Stomach (tissue), 8 donors: ENCODE measurements at regions not wholly inside any gene's neighbourhood (a gene's known extent, or its start where the extent isn't known, plus 50 kb on each side); places are given as distances from the start of the nearest gene placed in this dataset.

Experiments
- DNase-seq, 2 donors: peaks; one replicate each; pipeline versions ENCODE4 v3.0.0 to v3.0.0-alpha.2; 2013 to 2019
- H3K27ac ChIP-seq, 5 donors: fragments of 200-600 bp in 4 of 5; sonication (generic) in 4 of 5; one replicate each; pipeline ENCODE4 v1.5.1; 2013 to 2019; ENCODE audit warnings: mild to moderate bottlenecking in 1 of 5, moderate library complexity in 1 of 5
- H3K27me3 ChIP-seq, 3 donors: fragments of 200-600 bp; sonication (generic); one replicate each; pipeline ENCODE4 v1.5.1; 2017 to 2019; ENCODE audit warnings: mixed run types in 1 of 3
- H3K36me3 ChIP-seq, 4 donors: fragments of 200-600 bp; sonication (generic); 1 replicate in 3 of 4; 2 replicates in 1 of 4; pipeline ENCODE4 v1.5.1; 2016 to 2019
- H3K4me1 ChIP-seq, 4 donors: fragments of 200-600 bp; sonication (generic); one replicate each; pipeline ENCODE4 v1.5.1; 2016 to 2019
- H3K4me3 ChIP-seq, 4 donors: fragments of 200-600 bp; sonication (generic) in 3 of 4; one replicate each; pipeline ENCODE4 v1.5.1; 2016 to 2019; ENCODE audit warnings: mild to moderate bottlenecking in 1 of 4
- H3K9me3 ChIP-seq, 4 donors: fragments of 200-600 bp; sonication (generic); one replicate each; pipeline ENCODE4 v1.5.1; 2016 to 2019
- CTCF ChIP-seq, 7 experiments: fragments of 450-650 bp in 4 of 7; fragments of 200-600 bp in 3 of 7; sonication (generic) in 3 of 7; IDR thresholded peaks; one replicate each; pipeline ENCODE4 v1.5.1; 2016 to 2019; ENCODE audit warnings: antibody characterized with exemption in 7 of 7, control low read depth in 2 of 7, mild to moderate bottlenecking in 1 of 7
- EP300 ChIP-seq: sonication (generic); formaldehyde crosslinking; IDR thresholded peaks from one replicate; pipeline ENCODE4 v1.6.1; 2017; ENCODE audit warnings: antibody characterized with exemption
- POLR2A ChIP-seq, 4 donors: fragments of 450-650 bp; IDR thresholded peaks; one replicate each; pipeline ENCODE4 v1.6.1; 2016; ENCODE audit warnings: antibody characterized with exemption in 4 of 4, control low read depth in 2 of 4, mild to moderate bottlenecking in 1 of 4, moderate library complexity in 1 of 4
- POLR2AphosphoS5 ChIP-seq, 3 donors: sonication (generic); formaldehyde crosslinking; IDR thresholded peaks; one replicate each; pipeline ENCODE4 v1.6.1; 2016; ENCODE audit warnings: antibody characterized with exemption in 3 of 3
- WGBS, 5 donors: extraction: QIAGEN DNeasy Blood & Tissue Kit in 3 of 5; methylation state at CpG; one replicate each; pipeline versions ENCODE4 v1.1.5 to v1.1.7; 2013 to 2018; 5-methylcytosine and 5-hydroxymethylcytosine counted together
- intact Hi-C: fragments of 100-400 bp; cut with DNase I; formaldehyde crosslinking; loops from one replicate; pipeline ENCODE4 v1.15.1; 2023; ENCODE audit warnings: low total_unique reads
- donor health status: healthy with polysubstance abuse.
- donor health status: Bipolar disorder and iron deficiency.
- donor health status: healthy.

- intact Hi-C loops, result no loop called here
- Histone ChIP-seq H3K9me3 (peaks cover 0 to 8% (median 3%) of the 10 kb centered on the region in 4 donors), H3K36me3 (no peaks in the 10 kb centered on the region), H3K27ac (no peak overlapping the region), H3K4me1 (no peaks in the 10 kb centered on the region), H3K27me3 (no peaks in the 10 kb centered on the region), H3K4me3 (no peak overlapping the region)
- 66 to 81% (median 75%) methylated on average over 2 of the region's 2 CpGs for WGBS, 5 donors
- TF ChIP-seq POLR2A (IDR thresholded peaks at IDR 0.05) (no peak), CTCF (IDR thresholded peaks at IDR 0.05) (no peak), POLR2AphosphoS5 (IDR thresholded peaks at IDR 0.05) (no peak), EP300 (no peak)
- DNase-seq, result no peak
These were observed 149.6 kb upstream of the FAM9B start for GRCh38 chrX:9183481-9183880.

GRCh38 chrX:9184211-9184610 is 150.3 kb upstream of the FAM9B start:
- H3K9me3 ChIP-seq, result peaks cover 0 to under 1% (median 0%) of the 10 kb centered on the region in 4 donors
- no peak for TF ChIP-seq POLR2AphosphoS5 (IDR thresholded peaks at IDR 0.05)
- TF ChIP-seq POLR2A (IDR thresholded peaks at IDR 0.05), result no peak
- TF ChIP-seq EP300, result no peak
- no peak for TF ChIP-seq CTCF (IDR thresholded peaks at IDR 0.05)
- no peak for DNase-seq
- intact Hi-C loops, result no loop called here
- H3K27me3 ChIP-seq, result no peaks in the 10 kb centered on the region
- H3K27ac ChIP-seq, result no peak overlapping the region
- H3K36me3 ChIP-seq, result no peaks in the 10 kb centered on the region
- 58 to 77% (median 72%) methylated on average over 4 of the region's 4 CpGs for WGBS, 5 donors
- H3K4me1 ChIP-seq, result no peaks in the 10 kb centered on the region
- no peak overlapping the region for H3K4me3 ChIP-seq

GRCh38 chrX:9188117-9188516 is 154.2 kb upstream of the FAM9B start:
- Histone ChIP-seq H3K9me3 (no peaks in the 10 kb centered on the region), H3K36me3 (no peaks in the 10 kb centered on the region), H3K4me1 (no peaks in the 10 kb centered on the region), H3K27me3 (no peaks in the 10 kb centered on the region), H3K27ac (no peak overlapping the region), H3K4me3 (no peak overlapping the region)
- no peak for DNase-seq
- TF ChIP-seq POLR2AphosphoS5 (IDR thresholded peaks at IDR 0.05) (no peak), CTCF (IDR thresholded peaks at IDR 0.05) (no peak), EP300 (no peak), POLR2A (IDR thresholded peaks at IDR 0.05) (no peak)
- intact Hi-C loops, result no loop called here
- 53 to 74% (median 68%) methylated on average over 3 of the region's 3 CpGs for WGBS, 5 donors

- intact Hi-C loops, result no loop called here
- Histone ChIP-seq H3K36me3 (no peaks in the 10 kb centered on the region), H3K4me3 (no peak overlapping the region), H3K9me3 (no peaks in the 10 kb centered on the region), H3K4me1 (no peaks in the 10 kb centered on the region), H3K27me3 (no peaks in the 10 kb centered on the region), H3K27ac (no peak overlapping the region)
- WGBS, 5 donors, result 28 to 56% (median 42%) methylated on average over 9 of the region's 9 CpGs
- DNase-seq, result no peak
- no peak for TF ChIP-seq EP300
- no peak for TF ChIP-seq POLR2AphosphoS5 (IDR thresholded peaks at IDR 0.05)
- TF ChIP-seq POLR2A (IDR thresholded peaks at IDR 0.05), result no peak
- no peak for TF ChIP-seq CTCF (IDR thresholded peaks at IDR 0.05)
These were observed 155.4 kb upstream of the FAM9B start for GRCh38 chrX:9189286-9189685.
